T-helper 1 cell treated with Interleukin-12 subunit alpha and Interleukin-12 subunit beta and Interleukin-4 antibody, amounts not matched to agents 30 μg/mL and 1 μg/mL, for 36 hours (primary cell): ENCODE measurements at regions not wholly inside any gene's neighbourhood (a gene's known extent, or its start where the extent isn't known, plus 50 kb on each side); places are given as distances from the start of the nearest gene placed in this dataset.

Source experiments
- H3K27ac Mint-ChIP-seq: one replicate; pipeline ENCODE4 v1.8.0; 2021; ENCODE audit warnings: mild to moderate bottlenecking, mixed read lengths
- H3K27me3 Mint-ChIP-seq: one replicate; pipeline ENCODE4 v1.8.0; 2021; ENCODE audit warnings: low read depth, mixed read lengths
- H3K36me3 Mint-ChIP-seq: one replicate; pipeline ENCODE4 v1.8.0; 2021; ENCODE audit warnings: low read depth, mixed read lengths
- H3K4me1 Mint-ChIP-seq: one replicate; pipeline ENCODE4 v1.8.0; 2021; ENCODE audit warnings: low read depth, mixed read lengths
- H3K4me3 Mint-ChIP-seq: one replicate; pipeline ENCODE4 v1.8.0; 2021; ENCODE audit warnings: mild to moderate bottlenecking, moderate library complexity, mixed read lengths
- H3K9me3 Mint-ChIP-seq: one replicate; pipeline ENCODE4 v1.8.0; 2021; ENCODE audit warnings: mixed read lengths

DNA sequence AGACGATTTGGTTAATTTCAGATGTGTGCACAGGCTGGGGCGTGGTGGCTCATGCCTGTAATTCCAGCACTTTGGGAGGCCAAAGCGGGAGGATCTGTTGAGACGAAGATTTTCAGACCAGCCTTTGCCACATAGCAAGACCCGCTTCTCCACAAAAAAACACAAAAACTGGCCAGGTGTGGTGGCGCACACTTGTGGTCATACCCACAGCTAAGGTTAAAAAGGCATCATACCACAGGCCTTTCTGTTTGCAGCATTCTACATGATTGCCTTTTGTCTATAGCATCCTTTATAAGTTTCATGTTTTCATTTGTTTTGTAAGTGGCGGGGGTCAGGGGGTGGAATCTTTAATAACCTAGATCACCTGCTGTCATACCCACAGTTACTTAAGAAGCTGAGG is 239.9 kb upstream of the NOX3 start:
- H3K4me3 Mint-ChIP-seq, result no peak overlapping the region
- no peaks in the 10 kb centered on the region for H3K27me3 Mint-ChIP-seq
- no peaks in the 10 kb centered on the region for H3K36me3 Mint-ChIP-seq
- no peaks in the 10 kb centered on the region for H3K9me3 Mint-ChIP-seq
- no peak overlapping the region for H3K27ac Mint-ChIP-seq
- H3K4me1 Mint-ChIP-seq, result no peaks in the 10 kb centered on the region

DNA sequence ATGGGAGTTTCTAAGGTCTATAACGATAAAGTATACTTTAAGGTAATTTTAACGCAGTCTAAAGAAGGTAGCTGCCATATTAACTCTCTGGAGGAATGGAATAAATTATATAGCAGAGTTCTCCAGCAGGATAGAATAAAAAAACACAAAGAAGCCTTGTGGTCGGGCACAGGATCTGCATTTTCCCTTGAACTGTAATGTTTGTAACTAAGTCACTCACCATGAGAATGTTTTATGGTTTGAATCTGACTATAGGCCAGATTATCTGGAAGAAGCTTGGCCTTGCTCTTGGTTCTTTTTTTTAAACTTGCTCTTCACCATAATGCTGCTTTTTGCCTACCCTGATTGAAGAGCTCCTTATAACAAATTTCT is 238.8 kb upstream of the NOX3 start:
- no peaks in the 10 kb centered on the region for H3K36me3 Mint-ChIP-seq
- H3K4me3 Mint-ChIP-seq, result no peak overlapping the region
- H3K4me1 Mint-ChIP-seq, result no peaks in the 10 kb centered on the region
- H3K27me3 Mint-ChIP-seq, result no peaks in the 10 kb centered on the region
- no peaks in the 10 kb centered on the region for H3K9me3 Mint-ChIP-seq
- H3K27ac Mint-ChIP-seq, result no peak overlapping the region

DNA sequence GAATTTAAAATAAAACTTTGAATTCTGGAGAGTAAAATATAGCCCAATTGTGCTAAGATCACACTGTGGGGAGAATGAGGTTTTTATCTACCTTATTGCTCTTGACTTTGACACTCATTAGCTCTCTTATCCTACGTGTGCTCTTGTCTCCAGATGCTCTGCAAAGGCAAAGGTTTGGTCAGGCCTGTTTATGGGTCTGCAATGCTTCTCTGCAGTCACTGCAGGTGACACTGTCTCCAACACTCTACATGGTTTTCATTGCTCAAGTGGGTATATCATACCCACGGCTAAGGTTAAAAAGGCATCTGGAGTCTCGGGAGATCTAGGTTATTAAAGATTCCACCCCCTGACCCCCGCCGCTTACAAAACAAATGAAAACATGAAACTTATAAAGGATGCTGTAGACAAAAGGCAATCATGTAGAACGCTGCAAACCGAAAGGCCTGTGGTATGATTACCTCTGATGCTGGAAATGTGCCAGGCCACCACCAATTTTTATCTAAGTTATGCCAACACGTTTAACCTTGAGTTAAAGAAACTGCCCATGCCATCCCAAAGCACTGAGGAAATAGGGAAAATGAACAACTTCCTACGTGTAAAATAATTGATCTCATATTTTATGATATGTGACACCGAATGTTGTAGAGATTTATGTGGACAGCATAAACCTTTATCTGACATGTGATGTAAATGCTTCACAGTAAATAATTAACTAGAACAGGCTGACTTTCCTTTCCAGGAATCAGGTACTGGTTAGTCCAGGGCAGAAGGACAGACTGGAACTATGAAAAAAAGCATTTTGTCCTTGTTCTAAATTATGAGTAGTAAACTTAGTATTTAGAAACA is 238.2 kb upstream of the NOX3 start:
- no peak overlapping the region for H3K27ac Mint-ChIP-seq
- no peak overlapping the region for H3K4me3 Mint-ChIP-seq
- no peaks in the 10 kb centered on the region for H3K9me3 Mint-ChIP-seq
- no peaks in the 10 kb centered on the region for H3K4me1 Mint-ChIP-seq
- H3K27me3 Mint-ChIP-seq, result no peaks in the 10 kb centered on the region
- no peaks in the 10 kb centered on the region for H3K36me3 Mint-ChIP-seq

DNA sequence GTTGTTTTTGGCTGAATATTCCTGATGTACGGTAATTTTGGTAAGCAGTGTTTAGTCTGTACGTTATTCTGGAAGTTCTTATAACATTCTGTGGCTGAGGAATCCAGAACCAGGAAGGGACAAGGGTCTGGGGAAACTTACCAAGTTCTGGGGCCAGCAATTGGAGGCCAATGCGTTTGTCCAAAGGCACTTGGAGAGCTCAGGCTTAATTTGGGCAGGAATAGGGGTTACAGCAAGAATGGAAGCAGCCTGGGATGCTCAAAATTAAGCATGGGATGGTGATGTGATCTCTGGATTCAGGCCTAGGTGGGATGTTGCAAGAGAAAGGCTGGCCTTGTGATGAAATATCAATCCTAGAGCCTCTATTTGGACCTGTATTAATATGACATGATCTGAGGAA is 235.2 kb upstream of the NOX3 start:
- Mint-ChIP-seq H3K4me3 (no peak overlapping the region), H3K9me3 (no peaks in the 10 kb centered on the region), H3K27me3 (no peaks in the 10 kb centered on the region), H3K36me3 (no peaks in the 10 kb centered on the region), H3K27ac (no peak overlapping the region), H3K4me1 (no peaks in the 10 kb centered on the region)

DNA sequence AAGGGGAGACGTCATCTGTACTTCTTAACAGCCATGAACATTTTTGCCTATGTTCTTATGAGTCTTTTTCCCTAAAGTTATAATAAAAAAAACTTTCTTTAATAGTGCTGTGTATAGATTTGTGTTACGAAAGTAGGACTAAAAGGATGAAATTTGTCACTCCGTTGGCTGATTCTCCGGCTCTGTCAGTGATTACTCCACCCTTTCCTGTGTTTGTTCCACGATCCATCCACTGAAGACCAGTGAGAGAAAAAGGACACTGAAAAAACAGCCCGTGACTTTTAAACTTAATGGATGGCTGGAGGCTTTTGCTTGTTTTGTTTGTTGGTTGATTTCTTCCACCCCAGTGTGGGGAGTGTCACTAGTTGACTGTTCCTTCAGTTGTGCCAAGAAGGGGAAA is 232.0 kb upstream of the NOX3 start:
- H3K4me3 Mint-ChIP-seq, result no peak overlapping the region
- H3K27me3 Mint-ChIP-seq, result no peaks in the 10 kb centered on the region
- no peaks in the 10 kb centered on the region for H3K9me3 Mint-ChIP-seq
- H3K27ac Mint-ChIP-seq, result no peak overlapping the region
- H3K4me1 Mint-ChIP-seq, result no peaks in the 10 kb centered on the region
- no peaks in the 10 kb centered on the region for H3K36me3 Mint-ChIP-seq

DNA sequence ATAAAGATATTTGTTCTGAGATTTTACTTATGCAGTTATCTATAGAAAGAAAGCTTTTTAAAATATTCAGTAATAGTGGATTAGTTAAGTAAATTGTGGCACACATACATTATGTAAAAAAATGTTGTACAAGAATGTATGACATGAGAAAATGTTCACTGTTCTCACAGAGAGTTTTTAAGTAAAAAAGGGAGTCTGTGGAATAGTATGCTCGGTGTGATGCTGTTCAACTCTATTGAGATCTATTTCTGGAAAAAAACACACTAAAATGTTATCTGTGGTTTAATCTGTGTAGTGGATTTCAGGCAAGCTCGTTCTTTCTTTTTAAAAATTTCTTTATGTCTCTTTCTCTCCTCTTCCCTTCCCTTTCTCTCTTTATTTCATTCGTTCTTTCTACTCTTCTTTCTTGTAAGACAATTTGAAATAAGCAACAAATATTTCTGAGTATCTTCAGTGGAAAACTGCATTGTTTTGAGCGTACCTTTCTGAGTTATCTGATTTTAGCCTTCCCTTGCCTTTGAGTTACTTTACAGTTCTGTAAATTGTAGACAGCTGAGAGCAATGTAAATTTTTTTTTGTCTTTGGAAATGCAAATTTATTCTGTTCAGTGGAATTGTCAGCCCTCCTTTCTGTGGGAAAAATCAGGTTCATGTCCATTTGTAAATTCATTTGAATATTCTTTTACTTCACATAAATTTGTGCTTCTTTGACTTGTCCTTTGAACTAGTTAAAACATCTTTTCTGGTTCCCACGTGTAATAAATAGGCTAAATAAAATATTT is 229.0 kb upstream of the NOX3 start:
- Mint-ChIP-seq H3K4me3 (no peak overlapping the region), H3K9me3 (no peaks in the 10 kb centered on the region), H3K27ac (no peak overlapping the region), H3K27me3 (no peaks in the 10 kb centered on the region), H3K36me3 (no peaks in the 10 kb centered on the region), H3K4me1 (no peaks in the 10 kb centered on the region)

DNA sequence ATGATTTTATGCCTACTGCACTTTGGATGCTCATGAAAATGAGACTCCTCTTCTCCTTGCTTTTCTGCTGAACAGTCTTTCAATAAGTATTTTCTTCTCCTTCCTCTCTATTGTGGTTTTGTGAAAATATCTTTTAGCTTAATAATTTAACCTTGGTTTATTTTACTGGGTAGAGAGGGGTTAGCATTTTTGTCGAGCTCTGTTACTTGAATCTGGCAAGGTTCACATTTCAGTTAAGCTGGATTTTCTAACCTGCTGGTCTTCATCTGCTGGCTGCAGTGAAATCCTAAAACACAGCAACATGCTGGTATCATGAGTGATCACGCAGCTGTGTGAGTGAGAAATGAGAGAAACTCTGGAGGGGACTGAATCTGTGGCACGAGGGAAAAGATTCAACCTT is 222.7 kb upstream of the NOX3 start:
- no peak overlapping the region for H3K4me3 Mint-ChIP-seq

DNA sequence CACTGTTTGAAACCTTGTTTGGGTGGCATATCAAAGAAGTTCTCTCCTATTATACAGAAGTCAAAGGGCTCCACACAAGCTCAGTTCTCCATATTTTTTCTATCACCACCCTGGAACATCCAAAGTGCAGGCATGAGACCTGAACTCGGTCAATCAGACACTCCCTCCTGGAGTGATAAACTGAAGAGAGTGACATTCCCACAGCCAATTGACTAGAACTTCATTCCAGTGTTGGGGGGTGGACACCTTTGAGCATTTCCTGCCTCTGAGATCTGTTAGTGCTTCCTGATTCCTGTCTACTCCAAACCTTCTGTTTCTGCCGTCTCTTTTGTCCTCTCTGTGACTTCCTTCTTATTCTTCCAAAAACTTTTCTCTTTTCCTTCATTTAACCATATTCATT is 220.7 kb upstream of the NOX3 start:
- H3K27ac Mint-ChIP-seq, result no peak overlapping the region
- H3K4me1 Mint-ChIP-seq, result no peaks in the 10 kb centered on the region
- H3K27me3 Mint-ChIP-seq, result no peaks in the 10 kb centered on the region
- H3K36me3 Mint-ChIP-seq, result no peaks in the 10 kb centered on the region
- H3K4me3 Mint-ChIP-seq, result no peak overlapping the region
- no peaks in the 10 kb centered on the region for H3K9me3 Mint-ChIP-seq

More for the DNA sequence above, 222.7 kb upstream of the NOX3 start:
- Mint-ChIP-seq H3K36me3 (no peaks in the 10 kb centered on the region), H3K4me1 (no peaks in the 10 kb centered on the region), H3K27me3 (no peaks in the 10 kb centered on the region), H3K27ac (no peak overlapping the region), H3K9me3 (no peaks in the 10 kb centered on the region)

DNA sequence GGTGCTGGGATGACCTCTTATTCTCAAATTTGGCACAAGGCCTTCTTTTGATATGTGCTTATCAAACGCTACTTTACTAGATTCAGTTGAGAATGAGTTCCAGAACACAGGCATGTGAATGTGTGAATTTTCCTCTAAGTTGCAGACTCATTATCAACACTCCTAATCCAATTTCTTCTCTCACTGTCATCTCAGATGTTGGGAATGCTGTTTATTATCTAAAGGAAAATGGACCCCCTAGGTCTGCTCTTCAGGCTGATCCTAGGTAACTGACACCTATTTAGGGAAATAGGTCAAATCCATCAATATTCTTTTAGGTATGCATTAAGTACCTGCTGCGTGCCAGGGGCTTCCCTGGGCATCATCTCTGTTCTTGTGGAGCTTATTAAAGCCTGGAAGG is 215.0 kb upstream of the NOX3 start:
- H3K27ac Mint-ChIP-seq, result no peak overlapping the region
- H3K9me3 Mint-ChIP-seq, result peaks cover 7% of the 10 kb centered on the region
- no peaks in the 10 kb centered on the region for H3K4me1 Mint-ChIP-seq
- H3K36me3 Mint-ChIP-seq, result no peaks in the 10 kb centered on the region
- H3K27me3 Mint-ChIP-seq, result no peaks in the 10 kb centered on the region
- no peak overlapping the region for H3K4me3 Mint-ChIP-seq

DNA sequence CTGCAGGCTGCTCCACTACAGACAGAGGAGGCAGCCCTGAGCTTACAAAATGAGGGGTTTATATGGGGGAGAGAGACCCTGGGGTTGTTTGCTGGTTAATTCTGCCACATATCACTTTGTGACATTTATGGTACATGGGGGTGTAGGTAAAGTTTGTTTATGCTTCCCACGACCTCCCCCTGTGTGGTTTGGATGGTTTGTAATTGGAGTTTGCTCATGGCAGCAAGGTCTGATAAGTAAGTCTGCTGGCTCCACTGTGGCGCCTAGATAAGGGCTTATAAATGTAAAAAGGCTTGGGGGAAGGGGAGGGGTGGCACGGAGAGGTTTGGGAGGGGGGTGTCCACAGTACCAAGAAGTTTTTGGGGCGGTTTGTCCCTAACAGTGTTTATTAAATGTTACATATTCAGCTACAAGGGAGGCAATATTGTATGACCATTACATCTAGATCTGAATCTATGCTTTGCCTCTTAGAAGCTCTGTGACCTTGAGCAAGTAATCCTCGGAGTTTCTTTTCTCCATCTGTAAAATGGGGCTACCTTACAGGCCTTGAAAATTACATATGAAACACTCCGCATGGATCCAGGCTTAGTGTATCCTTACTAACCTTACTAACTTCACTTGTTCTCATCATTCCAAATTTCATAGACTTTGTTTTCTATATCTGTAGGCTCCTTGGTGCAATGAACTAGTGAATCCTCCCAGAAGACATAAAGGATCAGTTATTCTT is 204.8 kb upstream of the NOX3 start:
- Mint-ChIP-seq H3K27me3 (peaks cover 4% of the 10 kb centered on the region), H3K4me3 (no peak overlapping the region), H3K27ac (no peak overlapping the region), H3K36me3 (no peaks in the 10 kb centered on the region), H3K4me1 (no peaks in the 10 kb centered on the region), H3K9me3 (no peaks in the 10 kb centered on the region)

DNA sequence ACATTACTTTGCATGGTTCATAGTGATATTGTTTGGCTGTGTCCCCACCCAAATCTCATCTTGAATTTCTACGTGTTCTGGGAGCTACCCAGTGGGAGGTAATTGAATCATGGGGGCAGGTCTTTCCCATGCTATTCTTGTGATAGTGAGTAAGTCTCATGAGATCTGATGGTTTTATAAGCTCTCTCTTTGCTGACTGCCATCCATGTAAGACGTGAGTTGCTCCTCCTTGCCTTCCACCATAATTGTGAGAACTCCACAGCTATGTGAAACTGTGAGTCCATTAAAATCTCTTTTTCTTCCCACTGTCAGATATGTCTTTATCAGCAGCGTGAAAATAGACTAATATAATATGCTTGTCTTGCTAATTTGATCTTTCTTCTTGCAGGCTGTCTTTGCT is 200.4 kb upstream of the NOX3 start:
- H3K27ac Mint-ChIP-seq, result no peak overlapping the region
- H3K36me3 Mint-ChIP-seq, result no peaks in the 10 kb centered on the region
- H3K4me3 Mint-ChIP-seq, result no peak overlapping the region
- no peaks in the 10 kb centered on the region for H3K9me3 Mint-ChIP-seq
- H3K27me3 Mint-ChIP-seq, result no peaks in the 10 kb centered on the region
- no peaks in the 10 kb centered on the region for H3K4me1 Mint-ChIP-seq

DNA sequence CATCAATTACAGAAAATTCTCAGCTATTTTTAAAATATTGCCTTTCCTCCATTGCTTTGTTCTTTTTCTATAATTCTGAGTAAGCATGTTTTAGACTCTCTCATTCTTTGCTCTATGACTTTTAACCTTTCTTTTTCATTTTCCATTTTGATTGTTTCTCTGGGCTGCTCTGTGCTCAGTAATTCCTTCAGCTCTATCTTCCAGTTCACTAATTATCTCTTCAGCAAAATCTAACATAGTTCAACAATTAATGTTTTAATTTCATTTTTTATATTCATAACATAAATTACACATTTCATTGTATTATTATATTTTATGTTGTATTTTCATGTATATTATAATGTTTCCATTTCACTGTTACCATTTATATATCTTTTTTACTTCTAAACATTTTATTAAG is 198.8 kb upstream of the NOX3 start:
- Mint-ChIP-seq H3K4me3 (no peak overlapping the region), H3K9me3 (no peaks in the 10 kb centered on the region), H3K27ac (no peak overlapping the region), H3K4me1 (no peaks in the 10 kb centered on the region), H3K36me3 (no peaks in the 10 kb centered on the region), H3K27me3 (no peaks in the 10 kb centered on the region)

DNA sequence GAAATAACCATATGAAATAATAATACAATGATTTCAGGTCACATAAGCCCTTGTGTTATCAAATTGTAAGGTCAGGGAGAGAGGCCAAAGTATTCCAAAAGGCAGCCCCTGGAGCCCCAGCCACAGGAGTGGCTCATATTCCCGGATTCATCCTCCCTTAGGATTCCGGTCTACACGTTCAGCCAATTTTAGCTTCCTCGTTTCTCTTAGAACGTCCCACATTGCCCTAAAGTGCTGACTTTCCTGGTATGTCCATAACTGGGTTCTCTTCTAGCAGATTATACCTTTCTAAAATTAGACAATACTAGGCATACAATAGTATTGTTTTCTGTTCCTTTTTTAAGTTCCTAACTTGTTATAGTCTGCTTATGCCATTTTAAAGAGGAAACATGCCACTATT is 192.7 kb upstream of the NOX3 start:
- H3K27ac Mint-ChIP-seq, result no peak overlapping the region
- no peaks in the 10 kb centered on the region for H3K36me3 Mint-ChIP-seq
- H3K27me3 Mint-ChIP-seq, result no peaks in the 10 kb centered on the region
- H3K4me1 Mint-ChIP-seq, result no peaks in the 10 kb centered on the region
- H3K4me3 Mint-ChIP-seq, result no peak overlapping the region
- H3K9me3 Mint-ChIP-seq, result no peaks in the 10 kb centered on the region

DNA sequence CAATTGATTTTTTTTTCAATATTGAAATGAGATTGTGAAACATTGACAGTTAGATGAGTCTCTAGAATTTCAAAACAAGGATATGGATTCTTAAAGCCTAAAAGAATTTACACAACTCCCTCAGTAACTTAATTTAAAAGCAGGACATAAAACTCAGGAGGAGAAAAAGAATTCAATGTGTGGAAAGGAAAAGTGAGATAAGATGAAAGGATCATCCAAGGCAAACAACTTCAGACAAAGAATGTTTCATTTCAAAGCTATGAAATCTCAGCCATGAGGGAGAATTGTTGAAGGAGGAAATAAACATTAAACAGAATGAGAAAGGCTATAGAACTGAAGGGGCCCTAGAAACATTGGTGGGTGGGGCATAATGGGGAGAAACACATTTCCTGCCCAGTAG is 191.7 kb upstream of the NOX3 start:
- no peaks in the 10 kb centered on the region for H3K27me3 Mint-ChIP-seq
- no peaks in the 10 kb centered on the region for H3K4me1 Mint-ChIP-seq
- no peak overlapping the region for H3K4me3 Mint-ChIP-seq
- no peak overlapping the region for H3K27ac Mint-ChIP-seq
- H3K9me3 Mint-ChIP-seq, result peaks cover 2% of the 10 kb centered on the region
- no peaks in the 10 kb centered on the region for H3K36me3 Mint-ChIP-seq

DNA sequence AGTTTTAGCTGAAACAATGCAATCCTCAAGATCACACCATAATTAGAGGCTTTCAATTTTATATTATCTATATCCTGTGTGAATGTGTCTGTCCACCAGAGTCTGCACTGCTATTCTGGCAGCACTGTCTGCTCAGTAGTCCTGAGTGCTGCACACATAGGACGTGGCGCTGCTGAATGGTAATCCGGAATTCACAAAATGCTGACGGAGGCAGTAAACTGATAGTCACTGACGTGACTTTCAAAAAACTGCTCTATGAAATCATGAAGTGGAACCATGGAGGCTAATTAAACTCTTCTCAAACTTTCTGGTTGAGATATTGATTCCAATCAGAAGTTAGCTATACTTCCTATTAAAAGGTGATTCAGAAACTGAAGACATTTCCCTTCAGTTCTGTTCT is 190.8 kb upstream of the NOX3 start:
- H3K9me3 Mint-ChIP-seq, result peaks cover 6% of the 10 kb centered on the region
- H3K4me1 Mint-ChIP-seq, result no peaks in the 10 kb centered on the region
- H3K27ac Mint-ChIP-seq, result no peak overlapping the region
- no peaks in the 10 kb centered on the region for H3K27me3 Mint-ChIP-seq
- no peaks in the 10 kb centered on the region for H3K36me3 Mint-ChIP-seq
- no peak overlapping the region for H3K4me3 Mint-ChIP-seq
